Panc1 (cell line): ENCODE measurements at regions not wholly inside any gene's neighbourhood (a gene's known extent, or its start where the extent isn't known, plus 50 kb on each side); places are given as distances from the start of the nearest gene placed in this dataset.

ENCODE experiments used
- CTCF ChIP-seq: fragments of 450-650 bp; IDR thresholded peaks from 2 replicates; pipeline ENCODE4 v1.5.1; 2017; ENCODE audit warnings: mild to moderate bottlenecking
- POLR2AphosphoS5 ChIP-seq: IDR thresholded peaks from 2 replicates; pipeline ENCODE4 v1.6.1; 2012; ENCODE audit warnings: mild to moderate bottlenecking, low read depth, low read length, moderate library complexity

- TF ChIP-seq CTCF (no peak), POLR2AphosphoS5 (no peak)
Measured at GRCh38 chr2:138122891-138123290, 158.6 kb downstream of the HNMT start.
